Stimulated activated CD4-positive, alpha-beta T cell treated with anti-CD3 and anti-CD28 coated beads, Interleukin-15, amount 100 ng/mL, for 24 hours (primary cell): ENCODE measurements at regions not wholly inside any gene's neighbourhood (a gene's known extent, or its start where the extent isn't known, plus 50 kb on each side); places are given as distances from the start of the nearest gene placed in this dataset.
"Not testable (repeated sequence)": the region's sequence is repeated elsewhere in the genome, so short reads cannot be mapped to it uniquely, and the experiment has no call there.

ENCODE experiments used
- DNase-seq: peaks from one replicate; pipeline ENCODE4 v3.0.0-alpha.2; 2020

- DNase-seq = not testable (repeated sequence)
These were observed 1606.8 kb downstream of the RPIA start for GRCh38 chr2:90298126-90298755.

- DNase-seq = not testable (repeated sequence)
These were observed 1607.5 kb downstream of the RPIA start for GRCh38 chr2:90298983-90299382.

- DNase-seq = peak; percentile 0
These were observed 1631.5 kb downstream of the RPIA start for GRCh38 chr2:90322982-90323381.

GRCh38 chr2:90323612-90324558, 1632.4 kb downstream of the RPIA start:
- peak; percentile 20 for DNase-seq

GRCh38 chr2:90324672-90325071, 1633.2 kb downstream of the RPIA start:
- DNase-seq = not testable (repeated sequence)

- peak; percentile 1 for DNase-seq
These were observed 1634.4 kb downstream of the RPIA start for GRCh38 chr2:90325796-90326353.

GRCh38 chr2:90355546-90355945, 1664.1 kb downstream of the RPIA start:
- not testable (repeated sequence) for DNase-seq

- not testable (repeated sequence) for DNase-seq
These were observed 1667.9 kb downstream of the RPIA start for GRCh38 chr2:90359344-90359743.

GRCh38 chr2:90359887-90360730, 1668.6 kb downstream of the RPIA start:
- not testable (repeated sequence) for DNase-seq

GRCh38 chr2:90360731-90361035, 1669.2 kb downstream of the RPIA start:
- not testable (repeated sequence) for DNase-seq
